Testis (tissue), 2 donors: ENCODE measurements at regions not wholly inside any gene's neighbourhood (a gene's known extent, or its start where the extent isn't known, plus 50 kb on each side); places are given as distances from the start of the nearest gene placed in this dataset.

Experiments
- DNase-seq: peaks from one replicate; pipeline ENCODE4 v3.0.0-alpha.2; 2019
- H3K27ac ChIP-seq, 2 donors: fragments of 200-600 bp; sonication (generic); one replicate each; pipeline ENCODE4 v1.5.1; 2019
- H3K27me3 ChIP-seq: fragments of 200-600 bp; sonication (generic); one replicate; pipeline ENCODE4 v1.5.1; 2019
- H3K36me3 ChIP-seq: fragments of 200-600 bp; sonication (generic); one replicate; pipeline ENCODE4 v1.5.1; 2017; ENCODE audit warnings: low read depth; ENCODE audit errors: missing control alignments
- H3K4me1 ChIP-seq: fragments of 200-600 bp; sonication (generic); one replicate; pipeline ENCODE4 v1.5.1; 2019
- H3K4me3 ChIP-seq, 2 donors: fragments of 200-600 bp; sonication (generic); one replicate each; pipeline ENCODE4 v1.5.1; 2017 to 2019
- H3K9me3 ChIP-seq: fragments of 200-600 bp; sonication (generic); one replicate; pipeline ENCODE4 v1.5.1; 2017
- POLR2A ChIP-seq: fragments of 450-650 bp; IDR thresholded peaks from one replicate; pipeline ENCODE4 v1.6.1; 2017; ENCODE audit warnings: antibody characterized with exemption, mild to moderate bottlenecking, moderate library complexity
- WGBS, 2 donors: methylation state at CpG; one replicate each; pipeline ENCODE4 v1.1.5; 2018; 5-methylcytosine and 5-hydroxymethylcytosine counted together
- intact Hi-C: fragments of 100-400 bp; cut with DNase I; formaldehyde crosslinking; loops from one replicate; pipeline ENCODE4 v1.15.1; 2023; ENCODE audit warnings: low total_unique reads
- TF ChIP-seq, protein P1 (sequence below), 3 experiments: fragments of 450-650 bp in 2 of 3; fragments of 200-600 bp in 1 of 3; sonication (generic) in 1 of 3; IDR thresholded peaks; one replicate each; pipeline ENCODE4 v1.5.1; 2016 to 2019; ENCODE audit warnings: antibody characterized with exemption in 3 of 3, mild to moderate bottlenecking in 2 of 3, moderate library complexity in 1 of 3

DNA sequence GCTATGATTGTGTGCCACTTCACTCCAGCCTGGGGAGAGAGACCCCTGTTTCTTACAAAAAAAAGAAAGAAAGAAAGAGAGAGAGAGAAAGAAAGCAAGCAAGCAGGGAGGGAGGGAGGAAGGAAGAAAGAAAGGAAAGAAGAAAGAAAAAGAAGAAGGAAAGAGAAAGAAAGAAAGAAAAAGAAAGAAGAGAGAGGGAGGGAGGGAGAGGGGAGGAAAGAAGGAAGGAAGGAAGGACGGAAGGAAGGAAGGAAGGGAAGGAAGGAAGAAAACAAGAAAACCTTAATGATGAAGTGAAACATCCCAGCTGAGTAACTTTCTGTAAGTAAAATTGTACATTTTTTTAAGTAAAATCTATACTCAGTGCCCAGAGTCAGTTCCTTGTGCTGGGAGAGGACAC, 75.5 kb upstream of the GLS start:
- TF ChIP-seq, protein P1, sequence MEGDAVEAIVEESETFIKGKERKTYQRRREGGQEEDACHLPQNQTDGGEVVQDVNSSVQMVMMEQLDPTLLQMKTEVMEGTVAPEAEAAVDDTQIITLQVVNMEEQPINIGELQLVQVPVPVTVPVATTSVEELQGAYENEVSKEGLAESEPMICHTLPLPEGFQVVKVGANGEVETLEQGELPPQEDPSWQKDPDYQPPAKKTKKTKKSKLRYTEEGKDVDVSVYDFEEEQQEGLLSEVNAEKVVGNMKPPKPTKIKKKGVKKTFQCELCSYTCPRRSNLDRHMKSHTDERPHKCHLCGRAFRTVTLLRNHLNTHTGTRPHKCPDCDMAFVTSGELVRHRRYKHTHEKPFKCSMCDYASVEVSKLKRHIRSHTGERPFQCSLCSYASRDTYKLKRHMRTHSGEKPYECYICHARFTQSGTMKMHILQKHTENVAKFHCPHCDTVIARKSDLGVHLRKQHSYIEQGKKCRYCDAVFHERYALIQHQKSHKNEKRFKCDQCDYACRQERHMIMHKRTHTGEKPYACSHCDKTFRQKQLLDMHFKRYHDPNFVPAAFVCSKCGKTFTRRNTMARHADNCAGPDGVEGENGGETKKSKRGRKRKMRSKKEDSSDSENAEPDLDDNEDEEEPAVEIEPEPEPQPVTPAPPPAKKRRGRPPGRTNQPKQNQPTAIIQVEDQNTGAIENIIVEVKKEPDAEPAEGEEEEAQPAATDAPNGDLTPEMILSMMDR (IDR thresholded peaks at IDR 0.05), result no peak
- TF ChIP-seq POLR2A, result no peak
- WGBS, 2 donors, result 69 to 70% methylated on average over 1 of the region's 1 CpG
- Histone ChIP-seq H3K27me3 (no peaks in the 10 kb centered on the region), H3K4me3 (no peak overlapping the region), H3K9me3 (no peaks in the 10 kb centered on the region), H3K4me1 (no peaks in the 10 kb centered on the region), H3K36me3 (no peaks in the 10 kb centered on the region), H3K27ac (no peak overlapping the region)
- intact Hi-C loops, result no loop called here
- DNase-seq, result no peak

DNA sequence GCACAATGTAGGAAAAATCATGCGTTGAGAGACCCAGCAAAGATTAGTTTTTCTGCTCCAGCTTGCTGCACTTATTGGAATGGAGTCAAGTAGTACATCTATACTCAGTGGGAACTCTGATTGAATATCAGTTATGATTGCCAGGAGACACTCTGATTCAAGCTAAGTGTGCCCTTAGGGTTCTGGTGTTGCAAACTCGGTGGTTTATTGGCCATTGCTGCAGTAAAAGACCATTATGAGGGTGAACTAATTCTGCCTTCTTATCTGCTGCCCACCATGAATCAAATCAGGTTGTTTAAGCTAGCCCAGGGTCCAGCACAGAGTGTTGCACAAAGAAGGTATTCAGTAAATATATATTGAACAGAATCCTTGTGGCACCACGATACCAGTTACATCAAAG, 74.8 kb upstream of the GLS start:
- 73 to 89% methylated on average over 3 of the region's 3 CpGs for WGBS, 2 donors
- Histone ChIP-seq H3K9me3 (no peaks in the 10 kb centered on the region), H3K4me3 (no peak overlapping the region), H3K27ac (no peak overlapping the region), H3K4me1 (no peaks in the 10 kb centered on the region), H3K36me3 (no peaks in the 10 kb centered on the region), H3K27me3 (no peaks in the 10 kb centered on the region)
- TF ChIP-seq, protein P1 (IDR thresholded peaks at IDR 0.05), result no peak
- no peak for TF ChIP-seq POLR2A
- DNase-seq, result no peak
- intact Hi-C loops, result no loop called here

DNA sequence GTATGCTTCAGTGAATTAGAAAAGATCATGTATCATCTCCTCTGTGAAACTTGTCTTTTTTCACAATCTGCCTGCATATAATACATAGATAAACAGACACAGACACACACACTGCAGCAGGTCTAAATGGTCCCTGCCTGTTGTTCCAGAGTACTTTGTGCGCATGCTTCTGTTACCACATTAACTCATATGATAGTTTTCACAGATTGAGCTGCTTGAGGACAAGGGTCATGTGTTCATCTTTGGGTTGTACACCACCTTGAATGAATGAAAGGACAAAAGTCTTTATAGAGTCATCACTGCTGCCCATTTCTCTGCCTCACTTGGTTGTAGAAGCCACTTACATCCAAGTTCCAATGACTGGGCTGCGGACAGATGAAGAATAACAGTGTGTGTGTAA, 72.7 kb upstream of the GLS start:
- H3K9me3 ChIP-seq, result no peaks in the 10 kb centered on the region
- no peak overlapping the region for H3K27ac ChIP-seq
- no peaks in the 10 kb centered on the region for H3K27me3 ChIP-seq
- no peak overlapping the region for H3K4me3 ChIP-seq
- H3K4me1 ChIP-seq, result no peaks in the 10 kb centered on the region
- no peaks in the 10 kb centered on the region for H3K36me3 ChIP-seq
- intact Hi-C loops, result no loop called here
- 98 to 100% methylated on average over 2 of the region's 2 CpGs for whole genome bisulfite sequencing, 2 donors
- no peak for DNase-seq
- TF ChIP-seq, protein P1 (IDR thresholded peaks at IDR 0.05), result no peak
- no peak for TF ChIP-seq POLR2A

DNA sequence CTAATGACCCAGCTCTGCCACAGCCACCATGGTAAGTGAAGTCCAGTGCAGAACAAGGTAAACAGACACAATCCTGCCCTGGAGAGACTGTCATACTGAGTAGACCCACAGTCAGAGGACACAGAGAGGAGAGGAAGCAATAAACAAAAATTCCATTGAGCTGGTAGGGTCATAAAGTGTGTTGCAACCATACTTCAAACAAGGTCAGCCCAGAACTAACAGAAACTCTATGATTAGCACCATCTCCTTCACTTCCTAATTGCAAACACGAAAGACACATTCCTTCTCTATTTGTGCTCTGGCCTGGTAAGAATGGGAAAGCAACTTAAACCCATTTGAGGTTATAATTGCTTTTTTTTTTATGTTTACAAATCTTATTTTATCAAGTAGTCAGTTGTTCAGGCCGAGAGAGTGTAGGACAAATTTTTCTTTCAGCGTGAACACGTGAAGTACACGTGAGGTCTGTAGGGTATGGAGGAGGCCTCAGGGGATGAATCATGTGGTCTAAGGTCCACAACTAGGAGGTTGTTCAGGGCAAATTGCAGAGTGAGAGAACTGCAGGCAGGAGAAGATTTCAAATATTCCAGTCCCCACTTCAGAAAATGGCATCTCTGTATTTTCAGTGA, 71.4 kb upstream of the GLS start:
- Histone ChIP-seq H3K9me3 (no peaks in the 10 kb centered on the region), H3K4me3 (no peak overlapping the region), H3K27ac (no peak overlapping the region), H3K36me3 (no peaks in the 10 kb centered on the region), H3K27me3 (no peaks in the 10 kb centered on the region), H3K4me1 (no peaks in the 10 kb centered on the region)
- intact Hi-C loops, result no loop called here
- DNase-seq, result no peak
- no peak for TF ChIP-seq POLR2A
- TF ChIP-seq, protein P1 (IDR thresholded peaks at IDR 0.05), result no peak
- WGBS, 2 donors, result 90 to 92% methylated on average over 5 of the region's 5 CpGs

DNA sequence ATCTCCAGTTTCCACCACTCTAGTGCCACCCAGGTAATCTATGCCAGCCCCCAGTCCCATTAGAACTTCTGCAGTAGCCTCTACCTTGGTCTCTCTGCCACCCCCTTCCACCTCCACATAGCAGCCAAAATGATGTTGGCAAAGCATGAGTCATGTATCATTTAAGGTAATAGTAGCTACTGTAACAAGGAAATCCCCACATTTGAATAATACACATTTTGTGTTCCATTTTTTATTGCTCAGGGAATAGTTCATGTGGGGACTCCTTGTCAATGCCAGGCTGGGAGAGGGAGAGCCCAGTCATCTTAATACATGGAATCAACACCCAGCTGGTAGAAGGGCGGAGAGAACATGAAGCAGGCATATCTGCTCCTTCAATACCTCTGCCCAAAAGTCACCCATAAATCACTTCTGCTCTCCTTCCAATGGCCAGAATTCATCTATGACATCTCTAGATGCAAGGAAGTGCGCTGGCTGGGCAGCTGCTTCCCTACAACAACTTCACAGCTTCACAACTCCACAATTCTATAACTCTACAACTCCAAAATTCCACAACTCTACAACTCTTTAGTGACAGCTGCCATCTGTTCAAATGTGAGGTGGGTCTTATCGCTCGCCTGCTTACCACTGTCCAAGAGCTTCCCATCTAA, 70.6 kb upstream of the GLS start:
- no peaks in the 10 kb centered on the region for H3K36me3 ChIP-seq
- no peak for TF ChIP-seq POLR2A
- TF ChIP-seq, protein P1 (IDR thresholded peaks at IDR 0.05), result no peak
- intact Hi-C loops, result no loop called here

More for the DNA sequence above, 70.6 kb upstream of the GLS start:
- Histone ChIP-seq H3K27ac (no peak overlapping the region), H3K9me3 (no peaks in the 10 kb centered on the region), H3K27me3 (no peaks in the 10 kb centered on the region), H3K4me1 (no peaks in the 10 kb centered on the region), H3K4me3 (no peak overlapping the region)
- WGBS, 2 donors, result 86 to 96% methylated on average over 4 of the region's 4 CpGs
- no peak for DNase-seq
